Small intestine (tissue), 7 donors: ENCODE measurements at regions not wholly inside any gene's neighbourhood (a gene's known extent, or its start where the extent isn't known, plus 50 kb on each side); places are given as distances from the start of the nearest gene placed in this dataset.
"Not testable (repeated sequence)": the region's sequence is repeated elsewhere in the genome, so short reads cannot be mapped to it uniquely, and the experiment has no call there.

Experiments
- DNase-seq, 2 donors: peaks; one replicate each; pipeline versions ENCODE4 v3.0.0 to v3.0.0-alpha.2; 2013
- FAIRE-seq: peaks from 2 replicates; lab custom pipeline; 2012; peaks lifted over from hg19 to GRCh38; lab: Jason Lieb, UNC
- H3K27ac ChIP-seq, 3 donors: one replicate each; pipeline ENCODE4 v1.5.1; 2013; ENCODE audit warnings: low read length in 2 of 3, mild to moderate bottlenecking in 2 of 3, control low read depth in 1 of 3, inconsistent platforms in 1 of 3, low read depth in 1 of 3, moderate library complexity in 1 of 3
- H3K27me3 ChIP-seq, 3 donors: one replicate each; pipeline ENCODE4 v1.6.1; 2013; ENCODE audit warnings: low read length in 3 of 3, inconsistent platforms in 1 of 3; ENCODE audit not compliant: control insufficient read depth in 3 of 3, insufficient read depth in 3 of 3
- H3K36me3 ChIP-seq, 3 donors: one replicate each; pipeline ENCODE4 v1.6.1; 2013; ENCODE audit warnings: low read length in 3 of 3, inconsistent platforms in 1 of 3, low read depth in 1 of 3, mild to moderate bottlenecking in 1 of 3, moderate library complexity in 1 of 3; ENCODE audit not compliant: control insufficient read depth in 3 of 3, insufficient read depth in 2 of 3
- H3K4me1 ChIP-seq, 3 donors: one replicate each; pipeline ENCODE4 v1.6.1; 2013; ENCODE audit warnings: low read length in 2 of 3, inconsistent platforms in 1 of 3, low read depth in 1 of 3, mild to moderate bottlenecking in 1 of 3, moderate library complexity in 1 of 3; ENCODE audit not compliant: control insufficient read depth in 3 of 3, insufficient read depth in 2 of 3
- H3K4me3 ChIP-seq, 3 donors: one replicate each; pipeline ENCODE4 v1.5.1; 2013; ENCODE audit warnings: low read length in 3 of 3, control low read depth in 1 of 3, inconsistent platforms in 1 of 3, low read depth in 1 of 3, mild to moderate bottlenecking in 1 of 3, moderate library complexity in 1 of 3
- H3K9me3 ChIP-seq, 2 donors: one replicate each; pipeline ENCODE4 v1.6.1; 2013; ENCODE audit warnings: low read depth in 1 of 2, low read length in 1 of 2; ENCODE audit not compliant: control insufficient read depth in 2 of 2, insufficient read depth in 1 of 2
- WGBS, 3 donors: extraction: QIAGEN DNeasy Blood & Tissue Kit; methylation state at CpG; one replicate each; pipeline ENCODE4 v1.1.7; 2013; 5-methylcytosine and 5-hydroxymethylcytosine counted together
- donor health status: healthy with polysubstance abuse.
- donor health status: control.
- donor health status: control.
- donor health status: Bipolar disorder and iron deficiency.
- donor health status: healthy.

DNA sequence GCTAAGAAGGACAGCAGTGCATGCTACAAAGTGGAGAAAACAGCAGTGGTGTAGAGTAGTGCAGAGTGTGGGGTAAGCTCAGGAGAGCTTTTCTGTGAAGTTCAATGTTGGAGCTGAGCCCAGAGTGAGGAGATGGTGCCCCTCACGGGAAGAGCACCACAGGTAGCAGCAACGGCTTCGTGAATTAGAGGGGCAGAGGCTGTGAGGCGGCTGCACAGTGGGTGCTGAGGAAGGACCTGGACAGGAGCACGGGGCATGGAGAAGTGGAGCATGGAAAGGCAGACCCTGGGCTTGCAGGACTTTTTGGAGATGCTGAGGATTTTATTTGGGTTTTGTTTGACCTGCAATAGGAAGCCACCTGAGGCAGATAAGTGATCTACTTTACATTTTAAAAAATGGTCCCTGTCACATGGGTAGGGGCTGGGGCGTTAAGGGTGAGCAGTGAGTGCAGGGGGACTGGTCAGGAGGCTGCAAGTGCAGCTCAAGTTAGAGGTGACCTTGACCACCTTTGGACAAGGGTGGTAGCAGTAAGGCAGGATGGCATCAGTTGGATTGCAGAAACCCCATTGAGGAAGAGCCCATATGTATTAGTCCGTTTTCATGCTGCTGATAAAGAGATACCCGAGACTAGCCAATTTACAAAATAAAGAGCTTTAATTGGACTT, 85.0 kb downstream of the MYCN start:
- H3K27me3 ChIP-seq: no peaks in the 10 kb centered on the region
- no peaks in the 10 kb centered on the region for H3K9me3 ChIP-seq
- no peaks in the 10 kb centered on the region for H3K36me3 ChIP-seq
- FAIRE-seq: no peak
- DNase-seq: no peak
- no peak overlapping the region for H3K4me3 ChIP-seq
- WGBS, 3 donors: 64 to 84% (median 73%) methylated on average over 8 of the region's 8 CpGs
- H3K27ac ChIP-seq: no peak overlapping the region
- H3K4me1 ChIP-seq: peaks cover 0 to 3% (median 0%) of the 10 kb centered on the region in 3 donors

DNA sequence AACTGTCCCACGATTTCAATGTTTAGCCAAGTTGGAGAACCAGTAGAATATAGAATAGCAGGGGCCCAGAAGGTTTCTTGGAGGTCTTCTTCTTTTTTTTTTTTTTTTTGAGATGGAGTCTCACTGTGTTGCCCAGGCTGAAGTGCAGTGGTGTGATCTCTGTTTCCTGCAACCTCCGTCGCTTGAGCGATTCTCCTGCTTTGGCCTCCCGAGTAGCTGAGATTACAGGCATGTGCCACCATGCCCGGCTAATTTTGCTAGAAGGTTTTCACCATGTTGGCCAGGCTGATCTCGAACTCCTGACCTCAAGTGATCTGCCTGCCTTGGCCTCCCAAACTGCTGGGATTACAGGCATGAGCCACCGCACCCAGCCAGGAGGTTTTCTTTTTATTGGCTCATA, 84.3 kb downstream of the MYCN start:
- H3K9me3 ChIP-seq, H3K27me3 ChIP-seq, H3K36me3 ChIP-seq, DNase-seq, H3K27ac ChIP-seq, FAIRE-seq, H3K4me3 ChIP-seq, H3K4me1 ChIP-seq: not testable (repeated sequence)
- WGBS, 3 donors: 73 to 92% (median 90%) methylated on average over 8 of the region's 8 CpGs

- no peaks in the 10 kb centered on the region for H3K9me3 ChIP-seq
- no peak overlapping the region for H3K4me3 ChIP-seq
- no peaks in the 10 kb centered on the region for H3K27me3 ChIP-seq
- no peaks in the 10 kb centered on the region for H3K36me3 ChIP-seq
- DNase-seq: no peak
- FAIRE-seq: no peak
- H3K27ac ChIP-seq: no peak overlapping the region
- peaks cover 0 to 3% (median 0%) of the 10 kb centered on the region in 3 donors for H3K4me1 ChIP-seq
- WGBS, 3 donors: 69 to 73% (median 69%) methylated on average over 5 of the region's 5 CpGs
Measured at GRCh38 chr2:16023506-16024360, 83.4 kb downstream of the MYCN start.

DNA sequence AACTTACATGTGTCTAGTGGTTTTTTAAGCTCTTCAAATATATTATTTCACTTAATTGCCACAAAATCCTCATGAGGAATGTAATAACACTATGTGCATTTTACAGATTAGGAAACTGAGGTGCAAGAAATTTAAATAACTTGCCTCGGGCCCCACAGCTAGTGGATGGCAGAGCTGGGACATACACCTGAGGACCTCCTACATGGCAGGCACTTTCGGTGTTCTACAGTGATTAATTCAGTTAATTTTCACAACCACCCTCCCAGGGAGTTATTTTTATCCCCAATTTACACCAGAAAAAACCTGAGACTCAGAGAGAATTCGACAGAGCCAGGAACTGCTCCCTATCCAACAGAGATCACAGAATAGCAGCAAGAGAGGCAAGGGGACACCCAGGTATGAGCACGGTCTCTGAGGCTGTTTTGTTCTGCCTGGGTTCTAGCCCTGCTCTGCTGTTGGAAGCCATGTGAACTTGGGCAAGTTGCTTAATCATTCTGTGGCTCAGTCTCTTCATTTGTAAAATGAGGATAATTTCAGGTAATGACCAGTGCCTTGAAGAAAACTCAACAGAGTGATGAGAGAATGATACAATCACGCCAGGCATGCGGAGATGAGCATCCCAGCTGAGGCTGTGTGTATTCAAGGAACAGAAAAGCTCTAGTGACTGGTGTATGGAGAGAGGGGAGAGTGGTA, 82.3 kb downstream of the MYCN start:
- H3K4me3 ChIP-seq: no peak overlapping the region
- no peak for FAIRE-seq
- DNase-seq: no peak
- peaks cover 0 to 3% (median 0%) of the 10 kb centered on the region in 3 donors for H3K4me1 ChIP-seq
- no peak overlapping the region for H3K27ac ChIP-seq
- H3K9me3 ChIP-seq: no peaks in the 10 kb centered on the region
- 75 to 84% (median 77%) methylated on average over 6 of the region's 6 CpGs for WGBS, 3 donors
- H3K27me3 ChIP-seq: no peaks in the 10 kb centered on the region
- no peaks in the 10 kb centered on the region for H3K36me3 ChIP-seq

- Histone ChIP-seq H3K9me3 (no peaks in the 10 kb centered on the region), H3K27me3 (no peaks in the 10 kb centered on the region), H3K4me1 (peaks cover 0 to 3% (median 0%) of the 10 kb centered on the region in 3 donors), H3K4me3 (no peak overlapping the region), H3K27ac (no peak overlapping the region), H3K36me3 (no peaks in the 10 kb centered on the region)
- DNase-seq (no peak), FAIRE-seq (no peak)
- WGBS, 3 donors: 35 to 45% (median 36%) methylated on average over 4 of the region's 4 CpGs
Measured at GRCh38 chr2:16021611-16022363, 81.4 kb downstream of the MYCN start.

GRCh38 chr2:16020389-16021008, 80.1 kb downstream of the MYCN start:
- Histone ChIP-seq H3K27me3 (no peaks in the 10 kb centered on the region), H3K9me3 (no peaks in the 10 kb centered on the region), H3K36me3 (no peaks in the 10 kb centered on the region), H3K4me1 (peaks cover 0 to 3% (median 0%) of the 10 kb centered on the region in 3 donors), H3K27ac (no peak overlapping the region), H3K4me3 (no peak overlapping the region)
- 84 to 92% (median 89%) methylated on average over 5 of the region's 5 CpGs for WGBS, 3 donors
- DNase-seq (no peak), FAIRE-seq (no peak)

GRCh38 chr2:16019617-16020351, 79.4 kb downstream of the MYCN start:
- Histone ChIP-seq H3K27ac (no peak overlapping the region), H3K27me3 (peaks cover 0 to under 1% (median 0%) of the 10 kb centered on the region in 3 donors), H3K4me3 (no peak overlapping the region), H3K9me3 (no peaks in the 10 kb centered on the region), H3K4me1 (peaks cover 0 to 3% (median 0%) of the 10 kb centered on the region in 3 donors), H3K36me3 (no peaks in the 10 kb centered on the region)
- WGBS, 3 donors: 87 to 92% (median 89%) methylated on average over 4 of the region's 4 CpGs
- DNase-seq (no peak), FAIRE-seq (no peak)
